Fibroblast of skin of right quadriceps (primary cell): ENCODE measurements at regions not wholly inside any gene's neighbourhood (a gene's known extent, or its start where the extent isn't known, plus 50 kb on each side); places are given as distances from the start of the nearest gene placed in this dataset.

ENCODE experiments used
- DNase-seq: peaks from one replicate; pipeline ENCODE4 v3.0.0-alpha.2; 2013

- no peak for DNase-seq
Observed at GRCh38 chr2:176546550-176546949, 277.3 kb downstream of the MTX2 start.

- peak; percentile 96 for DNase-seq
Observed at GRCh38 chr2:176552501-176553135, 283.4 kb downstream of the MTX2 start.

- DNase-seq: peak; percentile 77
Observed at GRCh38 chr2:176553685-176554100, 284.5 kb downstream of the MTX2 start.

- DNase-seq: peak; percentile 76
Observed at GRCh38 chr2:176554101-176555048, 285.1 kb downstream of the MTX2 start.

- no peak for DNase-seq
Observed at GRCh38 chr2:176555112-176555511, 285.9 kb downstream of the MTX2 start.

- DNase-seq: no peak
Observed at GRCh38 chr2:176555781-176556180, 286.5 kb downstream of the MTX2 start.

- no peak for DNase-seq
Observed at GRCh38 chr2:176556373-176556772, 287.1 kb downstream of the MTX2 start.

- no peak for DNase-seq
Observed at GRCh38 chr2:176557821-176558220, 288.6 kb downstream of the MTX2 start.

GRCh38 chr2:176558574-176559140 lies 289.4 kb downstream of the MTX2 start:
- no peak for DNase-seq

GRCh38 chr2:176560296-176560695 lies 291.1 kb downstream of the MTX2 start:
- DNase-seq: no peak

GRCh38 chr2:176561706-176562105 lies 292.5 kb downstream of the MTX2 start:
- peak; percentile 91 for DNase-seq

GRCh38 chr2:176562359-176563078 lies 293.3 kb downstream of the MTX2 start:
- peak; percentile 85 for DNase-seq

- DNase-seq: no peak
Observed at GRCh38 chr2:176565641-176566323, 296.5 kb downstream of the MTX2 start.

- no peak for DNase-seq
Observed at GRCh38 chr2:176566496-176566895, 297.3 kb downstream of the MTX2 start.

- peak; percentile 51 for DNase-seq
Observed at GRCh38 chr2:176566961-176567360, 297.7 kb downstream of the MTX2 start.

- no peak for DNase-seq
Observed at GRCh38 chr2:176567361-176567760, 298.1 kb downstream of the MTX2 start.

GRCh38 chr2:176569574-176569973 lies 300.3 kb downstream of the MTX2 start:
- DNase-seq: no peak

GRCh38 chr2:176573612-176574483 lies 304.6 kb downstream of the MTX2 start:
- DNase-seq: no peak

- no peak for DNase-seq
Observed at GRCh38 chr2:176574484-176575236, 305.4 kb downstream of the MTX2 start.

GRCh38 chr2:176575237-176575744 lies 306.0 kb downstream of the MTX2 start:
- DNase-seq: no peak
